Activated CD4-positive, alpha-beta T cell treated with anti-CD3 and anti-CD28 coated beads, Interleukin-2, amount 10 ng/mL, durations not matched to agents 7 days and 5 days (primary cell): ENCODE measurements at regions not wholly inside any gene's neighbourhood (a gene's known extent, or its start where the extent isn't known, plus 50 kb on each side); places are given as distances from the start of the nearest gene placed in this dataset.

ENCODE experiments used
- CTCF ChIA-PET: fragments of 350-600 bp; sonication (Branson Sonifier 250); formaldehyde crosslinking; loops from one replicate; lab custom pipeline; 2021; ENCODE audit warnings: antibody characterized with exemption; lab: Charles Lee
- POLR2A ChIA-PET: fragments of 350-600 bp; sonication (Branson Sonifier 250); formaldehyde crosslinking; loops from one replicate; lab custom pipeline; 2021; ENCODE audit warnings: antibody characterized with exemption; lab: Charles Lee
- DNase-seq: peaks from one replicate; pipeline ENCODE4 v3.0.0-alpha.2; 2020
- H3K27ac Mint-ChIP-seq: one replicate; pipeline ENCODE4 v1.8.0; 2021; ENCODE audit warnings: mild to moderate bottlenecking, moderate library complexity, mixed read lengths
- H3K27me3 Mint-ChIP-seq: one replicate; pipeline ENCODE4 v1.8.0; 2021; ENCODE audit warnings: mixed read lengths
- H3K36me3 Mint-ChIP-seq: one replicate; pipeline ENCODE4 v1.8.0; 2021; ENCODE audit warnings: low read depth, mixed read lengths
- H3K4me1 Mint-ChIP-seq: one replicate; pipeline ENCODE4 v1.8.0; 2021; ENCODE audit warnings: mixed read lengths
- H3K4me3 Mint-ChIP-seq: one replicate; pipeline ENCODE4 v1.8.0; 2021; ENCODE audit warnings: mild to moderate bottlenecking, moderate library complexity, mixed read lengths
- H3K9me3 Mint-ChIP-seq: one replicate; pipeline ENCODE4 v1.8.0; 2021; ENCODE audit warnings: mixed read lengths

GRCh38 chrX:15150586-15150985 lies 119.3 kb downstream of the ASB9 start:
- Mint-ChIP-seq H3K9me3 (peaks cover 9% of the 10 kb centered on the region), H3K4me3 (no peak overlapping the region), H3K36me3 (peaks cover 8% of the 10 kb centered on the region), H3K27ac (no peak overlapping the region), H3K27me3 (peaks cover 9% of the 10 kb centered on the region), H3K4me1 (peaks cover 27% of the 10 kb centered on the region)
- ChIA-PET CTCF (no interaction called here), POLR2A (no interaction called here)
- no peak for DNase-seq

GRCh38 chrX:15146515-15146914 lies 123.4 kb downstream of the ASB9 start:
- peaks cover 10% of the 10 kb centered on the region for H3K27me3 Mint-ChIP-seq
- POLR2A ChIA-PET, result no interaction called here
- H3K4me1 Mint-ChIP-seq, result peaks cover 34% of the 10 kb centered on the region
- no peak for DNase-seq
- no peak overlapping the region for H3K27ac Mint-ChIP-seq
- no peak overlapping the region for H3K4me3 Mint-ChIP-seq
- CTCF ChIA-PET, result no interaction called here
- H3K9me3 Mint-ChIP-seq, result no peaks in the 10 kb centered on the region
- H3K36me3 Mint-ChIP-seq, result no peaks in the 10 kb centered on the region

GRCh38 chrX:15143825-15144121 lies 126.1 kb downstream of the ASB9 start:
- Mint-ChIP-seq H3K36me3 (no peaks in the 10 kb centered on the region), H3K4me1 (peaks cover 22% of the 10 kb centered on the region), H3K27ac (no peak overlapping the region), H3K9me3 (no peaks in the 10 kb centered on the region), H3K27me3 (peaks cover 10% of the 10 kb centered on the region), H3K4me3 (no peak overlapping the region)
- ChIA-PET POLR2A (no interaction called here), CTCF (interaction anchor here (0.6 to 0.7 kb wide), 2 partner anchors 14 to 1494 kb away, joined by 3 read pairs; no protein-coding TSS in a partner anchor)
- DNase-seq, result no peak

- no peaks in the 10 kb centered on the region for H3K36me3 Mint-ChIP-seq
- peak; percentile 60 for DNase-seq
- H3K27ac Mint-ChIP-seq, result peak overlapping the region; percentile 81
- H3K4me1 Mint-ChIP-seq, result peaks cover 20% of the 10 kb centered on the region
- CTCF ChIA-PET, result interaction anchor here (0.6 to 1.0 kb wide), 4 partner anchors 13 to 1925 kb away, joined by 3 read pairs; no protein-coding TSS in a partner anchor
- H3K27me3 Mint-ChIP-seq, result peaks cover 7% of the 10 kb centered on the region
- no peak overlapping the region for H3K4me3 Mint-ChIP-seq
- POLR2A ChIA-PET, result interaction anchor here (0.7 kb wide), 1 partner anchor 347 kb away, joined by 3 read pairs; no protein-coding TSS in a partner anchor
- H3K9me3 Mint-ChIP-seq, result no peaks in the 10 kb centered on the region
These were observed 126.6 kb downstream of the ASB9 start for GRCh38 chrX:15143050-15143824.

GRCh38 chrX:15142084-15142715 lies 127.7 kb downstream of the ASB9 start:
- ChIA-PET CTCF (no interaction called here), POLR2A (interaction anchor here (0.7 kb wide), 1 partner anchor 346 kb away, joined by 3 read pairs; no protein-coding TSS in a partner anchor)
- H3K9me3 Mint-ChIP-seq, result no peaks in the 10 kb centered on the region
- H3K27me3 Mint-ChIP-seq, result peaks cover 4% of the 10 kb centered on the region
- H3K27ac Mint-ChIP-seq, result peak overlapping the region; percentile 76
- DNase-seq, result no peak
- no peak overlapping the region for H3K4me3 Mint-ChIP-seq
- H3K4me1 Mint-ChIP-seq, result peaks cover 18% of the 10 kb centered on the region
- no peaks in the 10 kb centered on the region for H3K36me3 Mint-ChIP-seq

- H3K27ac Mint-ChIP-seq, result no peak overlapping the region
- H3K9me3 Mint-ChIP-seq, result no peaks in the 10 kb centered on the region
- H3K4me3 Mint-ChIP-seq, result no peak overlapping the region
- peaks cover under 1% of the 10 kb centered on the region for H3K4me1 Mint-ChIP-seq
- no peak for DNase-seq
- CTCF ChIA-PET, result no interaction called here
- H3K27me3 Mint-ChIP-seq, result peaks cover 3% of the 10 kb centered on the region
- no peaks in the 10 kb centered on the region for H3K36me3 Mint-ChIP-seq
- POLR2A ChIA-PET, result no interaction called here
These were observed 133.1 kb downstream of the ASB9 start for GRCh38 chrX:15136795-15137194.

GRCh38 chrX:15129412-15129811 lies 140.5 kb downstream of the ASB9 start:
- H3K27me3 Mint-ChIP-seq, result peaks cover 5% of the 10 kb centered on the region
- POLR2A ChIA-PET, result no interaction called here
- H3K4me3 Mint-ChIP-seq, result no peak overlapping the region
- H3K36me3 Mint-ChIP-seq, result no peaks in the 10 kb centered on the region
- no peaks in the 10 kb centered on the region for H3K4me1 Mint-ChIP-seq
- DNase-seq, result no peak
- CTCF ChIA-PET, result no interaction called here
- H3K27ac Mint-ChIP-seq, result no peak overlapping the region
- H3K9me3 Mint-ChIP-seq, result no peaks in the 10 kb centered on the region

- Mint-ChIP-seq H3K9me3 (no peaks in the 10 kb centered on the region), H3K27ac (no peak overlapping the region), H3K4me3 (no peak overlapping the region), H3K36me3 (no peaks in the 10 kb centered on the region), H3K27me3 (peaks cover 2% of the 10 kb centered on the region), H3K4me1 (no peaks in the 10 kb centered on the region)
- CTCF ChIA-PET, result no interaction called here
- DNase-seq, result no peak
- POLR2A ChIA-PET, result no interaction called here
These were observed 141.0 kb downstream of the ASB9 start for GRCh38 chrX:15128861-15129260.

- no peaks in the 10 kb centered on the region for H3K36me3 Mint-ChIP-seq
- no peak for DNase-seq
- no peaks in the 10 kb centered on the region for H3K9me3 Mint-ChIP-seq
- H3K27me3 Mint-ChIP-seq, result peaks cover 6% of the 10 kb centered on the region
- H3K4me3 Mint-ChIP-seq, result no peak overlapping the region
- no peak overlapping the region for H3K27ac Mint-ChIP-seq
- CTCF ChIA-PET, result no interaction called here
- H3K4me1 Mint-ChIP-seq, result no peaks in the 10 kb centered on the region
- POLR2A ChIA-PET, result no interaction called here
These were observed 142.9 kb downstream of the ASB9 start for GRCh38 chrX:15127010-15127409.

- Mint-ChIP-seq H3K36me3 (no peaks in the 10 kb centered on the region), H3K27ac (peak overlapping the region; percentile 25), H3K4me3 (no peak overlapping the region), H3K27me3 (peaks cover 3% of the 10 kb centered on the region), H3K4me1 (no peaks in the 10 kb centered on the region), H3K9me3 (no peaks in the 10 kb centered on the region)
- POLR2A ChIA-PET, result no interaction called here
- CTCF ChIA-PET, result no interaction called here
- DNase-seq, result no peak
These were observed 153.0 kb downstream of the ASB9 start for GRCh38 chrX:15116900-15117299.

- ChIA-PET POLR2A (no interaction called here), CTCF (no interaction called here)
- DNase-seq, result no peak
- no peaks in the 10 kb centered on the region for H3K4me1 Mint-ChIP-seq
- H3K9me3 Mint-ChIP-seq, result no peaks in the 10 kb centered on the region
- no peak overlapping the region for H3K27ac Mint-ChIP-seq
- no peaks in the 10 kb centered on the region for H3K36me3 Mint-ChIP-seq
- H3K4me3 Mint-ChIP-seq, result no peak overlapping the region
- no peaks in the 10 kb centered on the region for H3K27me3 Mint-ChIP-seq
These were observed 154.9 kb downstream of the ASB9 start for GRCh38 chrX:15114743-15115566.

GRCh38 chrX:15107367-15107988 lies 162.4 kb downstream of the ASB9 start:
- Mint-ChIP-seq H3K4me1 (peaks cover 13% of the 10 kb centered on the region), H3K4me3 (no peak overlapping the region), H3K27ac (no peak overlapping the region), H3K9me3 (no peaks in the 10 kb centered on the region), H3K36me3 (no peaks in the 10 kb centered on the region), H3K27me3 (peaks cover 3% of the 10 kb centered on the region)
- DNase-seq, result no peak
- ChIA-PET POLR2A (no interaction called here), CTCF (interaction anchor here (1.2 kb wide), 1 partner anchor 36 kb away, joined by 3 read pairs; no protein-coding TSS in a partner anchor)
